Psoas muscle (tissue), 7 donors: ENCODE measurements at regions not wholly inside any gene's neighbourhood (a gene's known extent, or its start where the extent isn't known, plus 50 kb on each side); places are given as distances from the start of the nearest gene placed in this dataset.

Experiments
- ATAC-seq, 4 donors: fragments of 200-7000 bp; cut with Tn5 transposase; one replicate each; pipeline ENCODE4 v1.9.1; 2020; ENCODE audit warnings: moderate library complexity in 3 of 4, mild to moderate bottlenecking in 2 of 4
- DNase-seq, 2 donors: peaks; one replicate each; pipeline ENCODE4 v3.0.0-alpha.2; 2020
- H3K27ac ChIP-seq: fragments of 200-600 bp; one replicate; pipeline ENCODE4 v1.8.0; 2022
- H3K27me3 ChIP-seq, 3 donors: fragments of 200-600 bp in 1 of 3; one replicate each; pipeline versions ENCODE4 v1.6.1 to v1.8.0; 2013 to 2022; ENCODE audit warnings: low read length in 2 of 3, mild to moderate bottlenecking in 2 of 3, moderate library complexity in 1 of 3; ENCODE audit not compliant: insufficient read depth in 3 of 3
- H3K36me3 ChIP-seq, 2 donors: fragments of 200-600 bp in 1 of 2; one replicate each; pipeline versions ENCODE4 v1.6.1 to v1.8.0; 2013 to 2022; ENCODE audit warnings: low read depth in 1 of 2, mild to moderate bottlenecking in 1 of 2, moderate library complexity in 1 of 2; ENCODE audit not compliant: insufficient read depth in 1 of 2
- H3K4me1 ChIP-seq: fragments of 200-600 bp; one replicate; pipeline ENCODE4 v1.8.0; 2022
- H3K4me3 ChIP-seq: fragments of 200-600 bp; one replicate; pipeline ENCODE4 v1.8.0; 2022; ENCODE audit warnings: mild to moderate bottlenecking
- H3K9me3 ChIP-seq: fragments of 200-600 bp; one replicate; pipeline ENCODE4 v1.8.0; 2022
- WGBS, 3 donors: extraction: QIAGEN DNeasy Blood & Tissue Kit; methylation state at CpG; one replicate each; pipeline versions ENCODE4 v1.1.6 to v1.1.7; 2013; 5-methylcytosine and 5-hydroxymethylcytosine counted together
- intact Hi-C, 2 donors: fragments of 100-400 bp; cut with DNase I; formaldehyde crosslinking; loops; one replicate each; pipeline versions ENCODE4 v1.11.0 to v1.14.2; 2022
- TF ChIP-seq, protein P1 (sequence below): fragments of 200-600 bp; IDR thresholded peaks from one replicate; pipeline ENCODE4 v1.8.0; 2022; ENCODE audit warnings: antibody characterized with exemption
- donor health status: healthy with polysubstance abuse.
- donor health status: DM: no; HTN: no; CAD: no; lungs with moderate emphysema.
- donor health status: Bipolar disorder and iron deficiency.
- donor health status: healthy.
- donor health status: DM: yes; HTN: yes; CAD: no.
- donor health status: DM: no; HTN: no; CAD: no.
- donor health status: DM: yes; HTN: yes; CAD: no.

DNA sequence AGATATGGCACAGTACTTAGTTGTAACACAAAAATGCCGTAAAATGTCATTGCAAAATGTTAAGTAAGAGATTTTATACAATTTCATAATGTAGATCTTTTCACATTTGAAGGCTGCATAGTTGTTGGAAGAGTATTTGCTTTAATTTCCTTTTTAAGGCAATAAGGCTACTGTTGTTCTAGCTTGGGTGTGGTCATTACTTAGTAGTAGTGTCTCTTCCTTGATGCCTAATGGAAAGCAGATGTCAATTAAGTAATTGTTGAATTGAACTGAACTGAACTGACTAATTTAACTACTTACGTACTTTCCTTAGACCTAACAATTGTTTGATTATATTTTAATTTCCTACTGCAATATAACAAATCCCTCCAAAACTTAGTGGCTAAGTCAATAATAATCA lies 181.7 kb downstream of the FLRT2 start:
- intact Hi-C loops, result no loop called here
- WGBS, 3 donors, result 85 to 93% (median 89%) methylated on average over 2 of the region's 2 CpGs
- Histone ChIP-seq H3K27me3 (no peaks in the 10 kb centered on the region), H3K36me3 (no peaks in the 10 kb centered on the region), H3K9me3 (no peaks in the 10 kb centered on the region), H3K4me1 (no peaks in the 10 kb centered on the region), H3K27ac (no peak overlapping the region), H3K4me3 (no peak overlapping the region)
- TF ChIP-seq, protein P1, sequence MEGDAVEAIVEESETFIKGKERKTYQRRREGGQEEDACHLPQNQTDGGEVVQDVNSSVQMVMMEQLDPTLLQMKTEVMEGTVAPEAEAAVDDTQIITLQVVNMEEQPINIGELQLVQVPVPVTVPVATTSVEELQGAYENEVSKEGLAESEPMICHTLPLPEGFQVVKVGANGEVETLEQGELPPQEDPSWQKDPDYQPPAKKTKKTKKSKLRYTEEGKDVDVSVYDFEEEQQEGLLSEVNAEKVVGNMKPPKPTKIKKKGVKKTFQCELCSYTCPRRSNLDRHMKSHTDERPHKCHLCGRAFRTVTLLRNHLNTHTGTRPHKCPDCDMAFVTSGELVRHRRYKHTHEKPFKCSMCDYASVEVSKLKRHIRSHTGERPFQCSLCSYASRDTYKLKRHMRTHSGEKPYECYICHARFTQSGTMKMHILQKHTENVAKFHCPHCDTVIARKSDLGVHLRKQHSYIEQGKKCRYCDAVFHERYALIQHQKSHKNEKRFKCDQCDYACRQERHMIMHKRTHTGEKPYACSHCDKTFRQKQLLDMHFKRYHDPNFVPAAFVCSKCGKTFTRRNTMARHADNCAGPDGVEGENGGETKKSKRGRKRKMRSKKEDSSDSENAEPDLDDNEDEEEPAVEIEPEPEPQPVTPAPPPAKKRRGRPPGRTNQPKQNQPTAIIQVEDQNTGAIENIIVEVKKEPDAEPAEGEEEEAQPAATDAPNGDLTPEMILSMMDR, result no peak
- ATAC-seq (no peak), DNase-seq (no peak)
